ENCODE measurements at regions not wholly inside any gene's neighbourhood (a gene's known extent, or its start where the extent isn't known, plus 50 kb on each side); places are given as distances from the start of the nearest gene placed in this dataset.

GRCh38 chr14:22393796-22394195, 195.2 kb downstream of the DAD1 start:
- no peak for TF ChIP-seq CTCF (IDR thresholded peaks at IDR 0.05; ENCODE audit: extremely low read depth, missing control alignments)
- no peak for DNase-seq (ENCODE audit: low spot score)

- DNase-seq (ENCODE audit: low spot score): peak; percentile 68
- peak; percentile 47 for TF ChIP-seq CTCF (IDR thresholded peaks at IDR 0.05; ENCODE audit: extremely low read depth, missing control alignments)
These were observed 197.0 kb downstream of the DAD1 start for GRCh38 chr14:22391908-22392565.

- peak; percentile 18 for DNase-seq (ENCODE audit: low spot score)
- TF ChIP-seq CTCF (IDR thresholded peaks at IDR 0.05; ENCODE audit: extremely low read depth, missing control alignments): no peak
These were observed 198.1 kb downstream of the DAD1 start for GRCh38 chr14:22390824-22391461.

GRCh38 chr14:22390195-22390594, 198.8 kb downstream of the DAD1 start:
- DNase-seq (ENCODE audit: low spot score): no peak
- TF ChIP-seq CTCF (IDR thresholded peaks at IDR 0.05; ENCODE audit: extremely low read depth, missing control alignments): no peak

- no peak for TF ChIP-seq CTCF (IDR thresholded peaks at IDR 0.05; ENCODE audit: extremely low read depth, missing control alignments)
- no peak for DNase-seq (ENCODE audit: low spot score)
These were observed 200.1 kb downstream of the DAD1 start for GRCh38 chr14:22388669-22389595.

- no peak for TF ChIP-seq CTCF (IDR thresholded peaks at IDR 0.05; ENCODE audit: extremely low read depth, missing control alignments)
- no peak for DNase-seq (ENCODE audit: low spot score)
These were observed 201.2 kb downstream of the DAD1 start for GRCh38 chr14:22387776-22388241.
